ENCODE measurements at regions not wholly inside any gene's neighbourhood (a gene's known extent, or its start where the extent isn't known, plus 50 kb on each side); places are given as distances from the start of the nearest gene placed in this dataset.

DNA sequence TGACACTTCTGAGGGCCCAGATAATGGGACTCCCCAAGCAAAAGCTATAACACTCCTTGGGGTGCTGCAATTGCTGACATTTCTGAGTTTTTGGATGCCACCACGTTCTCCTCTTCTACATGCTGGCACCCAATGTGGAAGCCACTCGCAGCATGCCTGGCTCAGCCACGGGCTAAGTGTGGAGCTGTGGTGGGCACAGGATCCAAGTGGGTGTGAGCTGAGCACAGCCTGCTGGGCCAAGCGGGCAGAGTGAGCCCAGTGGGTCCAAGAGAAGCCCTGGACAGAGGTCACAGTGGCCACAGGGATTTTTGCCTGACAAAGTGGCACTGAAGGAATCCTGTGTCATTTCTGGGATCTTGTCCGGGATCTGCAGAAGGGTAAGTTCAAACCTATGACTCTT lies 213.2 kb downstream of the C6orf118 start:
- TF ChIP-seq, protein P1, sequence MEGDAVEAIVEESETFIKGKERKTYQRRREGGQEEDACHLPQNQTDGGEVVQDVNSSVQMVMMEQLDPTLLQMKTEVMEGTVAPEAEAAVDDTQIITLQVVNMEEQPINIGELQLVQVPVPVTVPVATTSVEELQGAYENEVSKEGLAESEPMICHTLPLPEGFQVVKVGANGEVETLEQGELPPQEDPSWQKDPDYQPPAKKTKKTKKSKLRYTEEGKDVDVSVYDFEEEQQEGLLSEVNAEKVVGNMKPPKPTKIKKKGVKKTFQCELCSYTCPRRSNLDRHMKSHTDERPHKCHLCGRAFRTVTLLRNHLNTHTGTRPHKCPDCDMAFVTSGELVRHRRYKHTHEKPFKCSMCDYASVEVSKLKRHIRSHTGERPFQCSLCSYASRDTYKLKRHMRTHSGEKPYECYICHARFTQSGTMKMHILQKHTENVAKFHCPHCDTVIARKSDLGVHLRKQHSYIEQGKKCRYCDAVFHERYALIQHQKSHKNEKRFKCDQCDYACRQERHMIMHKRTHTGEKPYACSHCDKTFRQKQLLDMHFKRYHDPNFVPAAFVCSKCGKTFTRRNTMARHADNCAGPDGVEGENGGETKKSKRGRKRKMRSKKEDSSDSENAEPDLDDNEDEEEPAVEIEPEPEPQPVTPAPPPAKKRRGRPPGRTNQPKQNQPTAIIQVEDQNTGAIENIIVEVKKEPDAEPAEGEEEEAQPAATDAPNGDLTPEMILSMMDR (IDR thresholded peaks at IDR 0.05) = no peak

DNA sequence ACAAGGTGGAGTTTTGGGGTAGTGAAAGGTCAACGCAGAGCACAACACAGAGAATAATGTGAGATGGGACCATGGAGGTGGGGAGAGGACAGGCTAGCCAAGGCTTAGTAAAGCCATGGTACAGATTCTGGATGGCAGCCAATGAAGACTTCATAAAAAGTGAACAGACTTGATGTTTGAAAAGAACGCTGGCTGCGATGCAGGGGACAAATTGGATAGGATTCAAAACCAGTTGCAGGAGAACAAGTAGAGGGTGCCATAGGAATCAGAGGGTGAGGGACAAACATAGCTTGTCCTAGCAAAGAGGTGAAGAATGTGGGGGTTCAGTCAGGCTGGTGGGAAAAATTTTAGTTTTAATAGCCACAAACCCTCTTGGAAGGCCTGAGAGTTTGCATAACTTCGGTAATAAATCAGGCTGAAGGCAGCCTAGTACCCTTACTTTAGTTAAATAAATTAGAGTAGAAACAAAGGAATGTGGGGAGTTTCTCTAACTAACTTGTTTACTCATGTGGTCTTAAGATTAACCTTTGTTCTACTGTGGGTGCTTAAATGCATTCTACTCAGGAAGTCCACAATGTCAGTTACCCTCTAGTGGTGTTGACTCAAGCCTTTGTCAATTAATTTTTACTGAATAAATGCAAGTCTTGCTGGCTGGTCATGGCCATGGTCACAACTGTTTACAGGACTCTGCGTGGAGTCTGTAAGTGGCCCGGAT lies 216.4 kb downstream of the C6orf118 start:
- TF ChIP-seq, protein P1 (IDR thresholded peaks at IDR 0.05) = no peak

DNA sequence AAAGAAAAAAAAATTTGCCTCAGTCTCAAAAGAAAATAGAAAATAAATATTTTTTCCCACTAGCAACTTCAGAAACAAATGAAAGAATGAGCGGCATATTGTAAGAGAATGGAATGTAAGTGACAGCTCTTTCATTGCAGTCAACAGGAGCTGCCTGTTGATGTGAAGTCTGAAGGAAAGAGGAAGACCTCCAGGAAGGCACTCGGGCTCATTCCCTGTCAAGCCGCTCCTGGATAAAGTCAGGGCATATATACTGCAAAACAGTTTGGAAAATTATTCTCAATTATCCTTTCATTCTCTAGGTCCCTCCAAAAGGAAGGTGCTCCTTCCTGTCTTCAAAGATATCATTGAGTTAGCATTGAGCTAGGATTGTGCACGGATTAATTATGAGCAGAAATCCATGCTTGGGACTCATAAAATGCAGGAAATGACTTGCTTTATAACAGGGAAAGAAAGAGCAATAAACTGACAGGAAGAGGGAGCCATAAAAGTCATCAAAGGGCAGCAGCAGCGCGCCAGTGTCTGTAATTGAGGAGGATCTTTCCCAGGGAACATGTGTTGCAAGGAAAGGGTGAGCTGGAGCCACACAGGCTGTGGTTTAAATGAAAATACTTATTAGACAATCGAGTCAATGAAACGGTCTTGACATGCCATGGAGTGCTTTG lies 218.2 kb downstream of the C6orf118 start:
- TF ChIP-seq, protein P1 (IDR thresholded peaks at IDR 0.05) = no peak

DNA sequence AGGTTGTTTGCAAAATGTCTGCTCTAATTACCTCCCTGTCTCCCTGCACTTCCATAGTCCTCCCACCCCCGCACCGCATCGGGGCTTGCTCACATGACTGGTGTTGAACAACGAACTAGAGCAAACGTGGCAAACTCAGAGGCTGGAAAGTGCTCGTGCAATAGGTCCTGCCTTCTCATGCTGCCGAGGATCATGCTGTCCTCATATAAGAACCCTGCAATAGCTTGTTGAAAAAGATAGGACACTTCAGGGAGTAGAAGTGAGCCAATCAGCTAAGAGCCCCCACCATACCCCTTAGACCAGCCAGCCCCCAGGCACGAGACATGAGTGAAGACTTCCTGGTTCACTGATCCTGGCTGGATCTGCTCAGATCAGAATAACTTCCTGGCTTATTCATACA lies 219.2 kb downstream of the C6orf118 start:
- TF ChIP-seq, protein P1 (IDR thresholded peaks at IDR 0.05) = no peak

DNA sequence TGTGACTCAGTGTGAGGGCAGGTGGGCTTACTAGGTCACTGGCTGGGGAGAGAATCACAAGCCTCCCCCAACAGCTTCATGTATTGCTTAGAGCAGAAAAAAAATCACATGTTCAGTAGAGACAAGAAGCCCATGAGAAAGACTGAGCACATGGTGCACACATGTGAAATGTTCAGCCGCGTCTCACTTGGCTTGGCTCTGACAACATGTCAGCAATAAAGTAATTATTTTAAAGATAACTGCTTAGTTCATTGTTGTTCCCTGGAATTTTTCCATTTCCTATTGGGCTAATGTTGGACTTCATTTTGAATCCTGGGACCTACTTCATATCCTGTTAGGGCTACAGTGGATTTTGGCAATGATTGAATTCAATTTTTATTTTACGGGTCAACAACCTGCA lies 222.6 kb downstream of the C6orf118 start:
- TF ChIP-seq, protein P1 (IDR thresholded peaks at IDR 0.05) = no peak

DNA sequence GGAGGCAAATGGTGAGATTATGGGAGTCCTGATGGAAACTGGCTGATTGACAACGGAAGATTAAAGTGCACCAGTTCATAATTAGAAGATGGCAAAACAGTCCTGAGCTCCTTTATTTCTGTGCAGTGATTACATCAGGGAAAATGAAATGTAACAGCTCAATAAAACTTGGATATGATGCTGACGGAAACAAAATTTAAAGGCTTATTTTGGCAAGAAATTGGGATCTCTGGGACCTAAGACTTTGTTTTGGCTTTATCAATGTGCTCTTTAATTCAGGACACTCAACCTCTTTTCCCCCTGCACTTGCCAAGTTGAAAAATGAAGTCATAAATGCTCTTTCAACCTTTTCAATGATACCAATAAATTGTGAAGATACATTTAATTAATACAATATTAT lies 226.8 kb downstream of the C6orf118 start:
- TF ChIP-seq, protein P1 (IDR thresholded peaks at IDR 0.05) = no peak

DNA sequence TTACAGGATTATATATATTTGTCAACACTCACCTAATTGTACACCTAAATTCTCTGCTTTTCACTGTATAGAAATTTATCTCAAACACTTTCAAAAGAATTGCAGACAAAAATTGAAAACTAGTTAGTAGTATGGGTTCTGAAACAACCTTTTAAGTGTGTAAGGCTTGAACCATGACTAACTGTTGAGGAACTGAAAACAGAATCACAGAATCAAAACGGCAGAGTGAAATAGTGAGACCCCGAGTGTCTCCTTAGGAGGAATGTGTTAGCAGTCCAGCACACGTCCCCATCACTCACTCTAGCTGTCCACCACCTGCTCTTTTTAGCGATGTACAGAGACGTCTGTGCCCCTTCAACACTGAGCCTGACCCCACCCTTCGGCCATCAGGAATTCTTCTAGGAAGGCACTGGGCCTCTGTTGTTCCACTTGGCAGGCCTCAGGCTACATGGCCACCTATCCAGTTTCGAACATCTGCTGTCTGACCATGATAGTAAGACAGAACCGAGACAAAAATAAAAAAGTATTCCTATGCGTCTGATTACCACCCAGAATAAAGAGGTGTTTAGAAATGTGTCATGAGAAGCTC lies 227.4 kb downstream of the C6orf118 start:
- TF ChIP-seq, protein P1 (IDR thresholded peaks at IDR 0.05) = no peak
